Neuron (in vitro differentiated cells): ENCODE measurements at regions not wholly inside any gene's neighbourhood (a gene's known extent, or its start where the extent isn't known, plus 50 kb on each side); places are given as distances from the start of the nearest gene placed in this dataset.
A peak's percentile ranks its signal among the peaks of the same experiment; 100 is the strongest.

Experiments
- H2AFZ ChIP-seq: one replicate; pipeline ENCODE4 v1.6.1; 2013; ENCODE audit warnings: low read depth, mild to moderate bottlenecking, inconsistent platforms, low read length, moderate library complexity
- H3K27me3 ChIP-seq: one replicate; pipeline ENCODE4 v1.6.1; 2013; ENCODE audit warnings: low read length; ENCODE audit not compliant: insufficient read depth
- H3K36me3 ChIP-seq: one replicate; pipeline ENCODE4 v1.6.1; 2013; ENCODE audit warnings: low read length; ENCODE audit not compliant: insufficient read depth
- H3K4me1 ChIP-seq: one replicate; pipeline ENCODE4 v1.6.1; 2013; ENCODE audit warnings: low read length; ENCODE audit not compliant: insufficient read depth
- H3K4me3 ChIP-seq: 2 replicates; pipeline ENCODE4 v1.5.1; 2013; ENCODE audit warnings: mild to moderate bottlenecking, low read length, moderate library complexity
- H3K9me3 ChIP-seq: one replicate; pipeline ENCODE4 v1.6.1; 2013; ENCODE audit warnings: low read length

DNA sequence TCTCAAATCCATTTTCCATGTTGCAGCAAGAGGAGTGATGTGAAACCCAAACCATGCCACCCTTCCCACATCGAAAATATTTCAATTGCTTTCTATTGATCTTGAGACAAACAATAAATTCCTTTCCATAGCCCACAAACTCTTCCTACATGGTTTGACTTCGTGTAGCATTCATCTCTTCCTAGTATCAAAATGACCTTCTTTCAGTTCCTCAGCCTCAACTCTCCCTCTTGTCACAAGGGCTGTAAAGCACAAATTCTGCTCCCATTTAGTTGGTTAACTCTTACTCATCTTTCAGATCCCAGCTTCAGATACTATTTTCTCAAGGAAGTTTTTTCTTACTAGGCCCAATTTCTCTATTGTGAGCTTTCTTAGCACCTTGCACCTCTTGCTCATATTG lies 99.0 kb downstream of the ZNF281 start:
- Histone ChIP-seq H3K4me3 (no peak overlapping the region), H3K36me3 (no peaks in the 10 kb centered on the region), H3K27me3 (no peaks in the 10 kb centered on the region), H2AFZ (no peak overlapping the region), H3K9me3 (no peaks in the 10 kb centered on the region), H3K4me1 (peaks cover 15% of the 10 kb centered on the region)

DNA sequence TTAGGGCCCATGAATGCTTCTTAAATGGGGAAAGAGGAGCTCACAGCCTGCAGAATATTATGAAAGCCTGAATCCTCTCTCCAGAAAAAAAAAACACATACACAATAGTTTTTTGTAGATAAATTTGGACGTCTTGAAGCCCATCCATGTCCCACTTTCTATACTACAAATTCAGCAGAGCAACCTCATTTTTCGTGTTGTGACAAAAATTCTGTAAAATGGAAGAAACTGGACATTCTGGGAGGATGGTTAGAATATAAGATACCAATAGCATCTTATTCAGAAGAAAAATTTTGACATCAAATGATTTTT lies 102.1 kb downstream of the ZNF281 start:
- H3K9me3 ChIP-seq: no peaks in the 10 kb centered on the region
- H3K36me3 ChIP-seq: no peaks in the 10 kb centered on the region
- no peak overlapping the region for H2AFZ ChIP-seq
- H3K27me3 ChIP-seq: peaks cover 4% of the 10 kb centered on the region
- H3K4me3 ChIP-seq: no peak overlapping the region
- peaks cover 10% of the 10 kb centered on the region for H3K4me1 ChIP-seq

DNA sequence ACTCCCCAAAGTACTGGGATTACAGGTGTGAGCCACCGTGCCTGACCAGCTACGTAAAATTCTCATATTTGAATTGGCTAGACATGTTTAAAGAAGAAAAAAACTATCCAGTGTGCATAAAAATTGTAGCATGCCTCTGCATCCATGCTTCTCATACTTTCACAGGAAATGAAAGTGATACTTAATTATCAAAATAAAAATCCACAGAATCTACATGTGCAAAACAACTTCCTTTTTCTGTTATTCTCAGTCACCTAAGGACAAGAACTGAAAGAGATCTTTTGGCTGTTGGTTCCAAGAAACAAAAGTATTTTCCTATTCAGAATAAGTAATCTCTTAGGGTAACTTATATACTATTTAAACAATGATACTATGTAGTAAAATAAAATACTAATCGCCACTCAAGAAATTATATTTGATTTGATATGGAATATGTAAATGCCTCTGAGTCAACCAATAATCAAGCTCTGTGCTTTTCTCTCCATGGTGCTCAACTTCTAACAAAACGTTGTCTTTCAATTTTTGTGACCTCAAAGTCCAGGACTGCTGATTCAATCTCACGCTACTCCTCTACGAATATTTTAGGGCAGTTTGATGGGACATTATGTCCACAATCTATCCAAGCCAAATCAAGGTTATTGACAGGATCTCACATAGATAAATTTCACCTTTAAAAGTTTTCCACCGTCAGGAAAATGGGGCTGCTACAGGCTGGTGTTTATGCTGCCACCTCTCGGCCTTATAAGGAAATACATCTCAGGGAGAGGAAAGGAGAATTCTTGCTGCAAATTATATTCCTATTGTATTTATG lies 102.7 kb downstream of the ZNF281 start:
- peaks cover 10% of the 10 kb centered on the region for H3K27me3 ChIP-seq
- H3K36me3 ChIP-seq: no peaks in the 10 kb centered on the region
- no peak overlapping the region for H3K4me3 ChIP-seq
- no peaks in the 10 kb centered on the region for H3K9me3 ChIP-seq
- H2AFZ ChIP-seq: no peak overlapping the region
- H3K4me1 ChIP-seq: peaks cover 16% of the 10 kb centered on the region

DNA sequence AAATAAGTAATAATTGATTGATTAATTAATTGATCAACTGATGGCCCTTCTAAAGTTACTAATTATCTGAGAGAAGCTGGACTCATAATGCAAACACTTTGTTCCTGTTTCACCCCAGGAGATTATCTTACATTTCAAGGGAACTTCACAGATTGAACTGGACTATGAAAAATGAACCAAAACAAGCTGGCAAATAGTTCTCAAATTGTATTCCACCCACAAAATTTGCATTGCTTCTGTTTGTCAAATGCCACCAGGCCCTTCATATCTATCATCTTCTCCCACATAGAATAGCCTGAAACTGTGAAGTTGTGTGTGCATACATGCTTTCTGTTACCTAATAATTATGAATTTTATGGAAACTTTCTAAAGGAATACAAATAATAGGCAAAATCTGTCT lies 104.0 kb downstream of the ZNF281 start:
- Histone ChIP-seq H2AFZ (no peak overlapping the region), H3K9me3 (no peaks in the 10 kb centered on the region), H3K4me3 (no peak overlapping the region), H3K36me3 (no peaks in the 10 kb centered on the region), H3K4me1 (peaks cover 19% of the 10 kb centered on the region), H3K27me3 (peaks cover 19% of the 10 kb centered on the region)

DNA sequence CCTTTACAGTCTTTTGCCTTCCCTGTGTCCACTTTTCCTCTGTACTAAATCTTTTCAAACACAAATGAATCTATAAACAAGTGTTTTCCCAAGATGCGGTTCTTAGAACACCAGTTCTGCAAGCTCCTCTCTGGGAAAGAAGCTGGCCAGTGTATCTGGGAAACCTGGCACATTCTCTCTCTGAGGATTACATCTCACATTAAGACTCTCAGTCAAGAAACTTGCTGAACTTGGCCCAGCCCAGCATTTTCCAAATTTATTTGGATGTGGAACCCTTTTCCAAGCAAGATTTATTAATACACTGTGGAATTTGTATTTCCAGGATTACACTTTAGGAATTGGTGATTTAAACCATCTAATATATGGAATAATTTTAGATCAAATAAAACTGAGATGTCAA lies 105.7 kb downstream of the ZNF281 start:
- no peak overlapping the region for H2AFZ ChIP-seq
- peaks cover 25% of the 10 kb centered on the region for H3K27me3 ChIP-seq
- H3K4me3 ChIP-seq: no peak overlapping the region
- no peaks in the 10 kb centered on the region for H3K36me3 ChIP-seq
- peaks cover 19% of the 10 kb centered on the region for H3K4me1 ChIP-seq
- no peaks in the 10 kb centered on the region for H3K9me3 ChIP-seq

DNA sequence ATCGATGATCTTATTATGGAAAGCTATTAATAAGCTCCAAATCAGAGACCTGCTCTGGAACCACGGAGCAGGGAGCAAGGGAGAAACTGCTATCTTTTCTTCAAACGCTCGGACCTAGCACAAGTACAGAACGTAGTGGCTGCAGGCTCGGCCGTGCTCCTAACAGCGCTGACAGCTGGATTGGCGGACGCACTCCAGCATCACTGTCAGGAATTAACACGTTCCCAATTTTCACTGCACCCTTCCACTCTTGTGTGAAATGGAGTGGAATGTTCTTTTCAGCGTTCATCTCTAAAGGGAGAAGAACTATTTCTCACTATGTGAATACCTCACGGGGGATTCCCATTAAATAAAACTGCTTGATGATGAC lies 106.9 kb downstream of the ZNF281 start:
- Histone ChIP-seq H3K4me3 (no peak overlapping the region), H3K9me3 (no peaks in the 10 kb centered on the region), H2AFZ (no peak overlapping the region), H3K4me1 (peaks cover 15% of the 10 kb centered on the region), H3K27me3 (peaks cover 27% of the 10 kb centered on the region), H3K36me3 (no peaks in the 10 kb centered on the region)

DNA sequence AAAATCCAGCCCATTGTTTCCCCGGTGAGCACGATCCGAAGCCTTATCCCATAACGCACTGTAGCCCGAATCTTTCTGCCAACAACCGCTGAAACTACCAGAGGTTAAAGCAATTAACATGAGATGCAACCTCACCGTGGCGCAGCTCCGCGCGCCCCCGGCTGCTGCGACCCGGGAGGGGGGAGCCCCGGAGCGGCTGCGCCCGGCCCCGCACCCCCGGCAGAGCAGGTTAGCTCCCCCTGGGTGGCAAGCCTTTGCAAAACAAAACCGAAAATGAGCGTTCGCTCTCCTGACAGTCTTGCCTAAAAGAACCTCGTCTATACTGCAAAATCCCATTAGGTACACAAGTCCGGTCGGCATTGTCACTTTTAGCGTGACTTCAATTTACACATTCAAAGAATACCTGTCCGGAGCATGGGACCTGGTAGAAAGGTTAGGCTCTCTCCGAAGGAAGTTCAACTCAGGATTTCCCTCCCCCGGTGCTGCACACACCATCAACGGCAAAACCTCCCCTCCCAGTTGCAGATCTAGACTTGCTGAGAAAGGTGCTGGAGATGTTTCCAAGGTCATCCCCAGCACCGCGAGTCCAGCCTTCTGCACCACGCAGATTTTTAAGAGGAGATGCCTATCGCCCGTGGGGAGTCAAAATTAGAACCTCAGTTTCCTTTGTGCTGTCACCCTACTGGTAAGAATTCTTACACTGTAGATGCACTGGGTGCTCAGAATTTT lies 107.5 kb downstream of the ZNF281 start:
- peaks cover 12% of the 10 kb centered on the region for H3K4me1 ChIP-seq
- H3K27me3 ChIP-seq: peaks cover 27% of the 10 kb centered on the region
- no peaks in the 10 kb centered on the region for H3K9me3 ChIP-seq
- no peaks in the 10 kb centered on the region for H3K36me3 ChIP-seq
- no peak overlapping the region for H2AFZ ChIP-seq
- H3K4me3 ChIP-seq: peak overlapping the region; percentile 26

DNA sequence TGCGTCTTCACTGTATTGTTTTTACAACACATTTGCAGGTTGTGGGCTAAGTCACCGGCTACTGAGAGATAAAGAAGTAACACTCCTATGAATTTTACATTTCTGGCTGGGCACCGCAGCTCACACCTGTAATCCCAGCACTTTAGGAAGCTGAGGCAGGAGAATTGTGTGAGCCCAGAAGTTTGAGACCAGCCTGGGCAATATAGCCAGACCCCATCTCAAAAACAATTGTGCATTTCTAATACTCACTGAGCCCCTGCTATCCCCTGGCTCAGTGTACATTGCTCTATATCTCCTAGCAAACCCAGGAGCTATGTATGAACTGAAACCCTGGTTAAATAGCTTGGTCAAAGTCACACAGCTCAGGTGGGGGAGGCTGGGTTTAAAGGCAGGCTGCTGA lies 108.7 kb downstream of the ZNF281 start:
- Histone ChIP-seq H3K27me3 (peaks cover 27% of the 10 kb centered on the region), H3K4me1 (peaks cover 12% of the 10 kb centered on the region), H2AFZ (no peak overlapping the region), H3K36me3 (no peaks in the 10 kb centered on the region), H3K9me3 (no peaks in the 10 kb centered on the region), H3K4me3 (no peak overlapping the region)

DNA sequence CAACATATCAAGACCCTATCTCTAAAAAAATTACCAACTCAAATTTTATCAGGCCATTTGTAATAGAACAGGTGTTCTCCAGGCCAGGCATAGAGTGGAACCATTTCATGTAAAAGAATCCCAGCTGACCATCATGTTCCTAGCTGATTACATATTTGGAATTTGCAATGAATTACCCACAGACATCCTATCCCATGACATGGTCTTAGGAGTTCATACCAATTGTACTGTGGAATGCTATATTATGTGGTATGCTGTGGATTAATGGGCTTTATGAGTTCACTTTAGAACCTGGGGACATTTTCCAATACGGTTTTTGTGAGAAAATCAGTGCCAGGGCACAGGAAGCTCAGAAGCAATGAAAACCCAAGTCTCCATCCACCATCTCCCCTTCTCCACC lies 110.3 kb downstream of the ZNF281 start:
- Histone ChIP-seq H3K36me3 (no peaks in the 10 kb centered on the region), H3K4me1 (peaks cover 12% of the 10 kb centered on the region), H3K4me3 (no peak overlapping the region), H2AFZ (no peak overlapping the region), H3K9me3 (no peaks in the 10 kb centered on the region), H3K27me3 (peaks cover 27% of the 10 kb centered on the region)

DNA sequence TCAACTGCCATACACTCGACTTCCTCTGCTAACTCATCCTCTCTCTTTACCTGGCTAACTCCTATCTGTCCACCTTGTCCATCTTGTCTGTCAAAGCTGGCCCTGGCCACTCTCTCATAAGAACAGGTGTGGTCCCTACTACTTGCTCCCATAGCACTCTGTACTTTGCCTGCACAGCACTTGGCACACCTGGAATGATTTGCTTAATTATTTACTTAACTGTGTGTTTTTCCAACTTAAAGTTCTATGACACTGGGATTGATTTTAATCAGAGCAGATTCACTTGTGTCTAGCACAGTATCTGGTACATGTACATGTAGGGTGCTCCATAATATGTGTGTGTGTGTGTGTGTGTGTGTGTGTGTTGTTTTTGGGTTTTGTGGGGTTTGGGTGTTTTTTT lies 111.6 kb downstream of the ZNF281 start:
- Histone ChIP-seq H3K4me1 (peaks cover 12% of the 10 kb centered on the region), H3K27me3 (peaks cover 27% of the 10 kb centered on the region), H3K4me3 (no peak overlapping the region), H3K36me3 (no peaks in the 10 kb centered on the region), H3K9me3 (no peaks in the 10 kb centered on the region), H2AFZ (no peak overlapping the region)

DNA sequence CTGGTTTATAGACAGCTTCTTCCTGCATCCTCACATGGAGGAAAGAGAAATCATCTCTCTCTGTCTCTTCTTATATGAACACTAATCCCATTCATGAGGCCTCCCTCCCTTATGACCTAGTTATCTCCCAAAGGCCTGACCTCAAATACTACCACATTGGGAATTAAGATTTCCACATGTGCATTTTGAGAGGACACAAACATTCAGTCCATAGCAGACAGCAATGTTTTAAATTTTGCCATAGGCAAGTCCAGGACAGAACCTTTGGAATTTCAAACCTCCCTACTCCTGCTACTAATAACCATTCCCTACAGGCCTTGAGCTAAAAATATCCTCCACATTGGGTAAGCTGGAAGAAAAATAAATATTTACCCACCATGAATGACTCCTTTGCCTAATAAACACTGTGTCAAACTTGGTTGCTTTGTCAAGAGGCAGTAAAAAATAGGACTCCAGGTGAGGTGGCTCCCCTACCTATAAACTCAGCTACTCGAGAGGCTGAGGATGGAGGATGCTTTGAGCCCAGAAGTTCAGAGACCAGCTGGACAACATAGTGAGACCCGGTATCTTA lies 113.7 kb downstream of the ZNF281 start:
- H2AFZ ChIP-seq: no peak overlapping the region
- no peaks in the 10 kb centered on the region for H3K36me3 ChIP-seq
- H3K27me3 ChIP-seq: peaks cover 12% of the 10 kb centered on the region
- H3K9me3 ChIP-seq: no peaks in the 10 kb centered on the region
- no peak overlapping the region for H3K4me3 ChIP-seq
- H3K4me1 ChIP-seq: no peaks in the 10 kb centered on the region

DNA sequence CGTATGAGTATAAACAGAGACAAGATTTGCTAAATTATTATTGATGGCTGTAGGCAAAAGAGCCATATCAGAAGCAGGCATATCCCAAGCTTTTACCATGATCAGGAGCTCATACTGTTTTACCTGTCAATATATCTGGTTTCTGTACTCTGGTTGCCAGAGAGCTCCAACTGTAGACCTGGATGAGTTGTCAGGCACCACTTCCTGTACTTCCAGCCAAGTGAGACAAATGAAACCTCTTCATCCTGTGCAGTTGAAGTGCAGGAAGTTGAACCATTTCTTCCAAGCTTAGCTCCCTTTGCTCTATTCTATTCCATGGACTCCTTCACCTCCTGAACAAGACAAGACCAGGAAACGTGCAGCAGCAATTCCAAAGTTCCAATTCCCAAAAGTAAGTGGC lies 115.6 kb downstream of the ZNF281 start:
- Histone ChIP-seq H2AFZ (no peak overlapping the region), H3K9me3 (no peaks in the 10 kb centered on the region), H3K36me3 (no peaks in the 10 kb centered on the region), H3K4me3 (no peak overlapping the region), H3K4me1 (no peaks in the 10 kb centered on the region), H3K27me3 (peaks cover 2% of the 10 kb centered on the region)

DNA sequence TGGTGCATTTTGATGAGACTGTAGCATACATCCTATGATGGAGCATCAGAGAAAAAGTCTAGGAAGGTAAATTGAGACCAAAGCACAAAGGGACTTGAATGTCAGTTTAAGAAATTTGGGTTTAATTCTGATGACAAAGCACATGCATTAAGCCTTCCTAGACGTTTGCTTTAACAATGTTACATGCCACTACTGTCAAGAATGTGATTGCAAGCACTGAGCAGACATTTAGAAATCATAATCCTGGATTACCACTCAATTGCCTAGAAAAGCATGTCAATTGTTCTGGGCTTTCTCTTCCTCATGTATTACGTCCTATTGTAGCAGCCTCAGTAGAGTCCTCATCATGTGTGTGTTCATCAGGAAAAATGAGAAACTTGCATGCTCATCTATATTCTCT lies 117.1 kb downstream of the ZNF281 start:
- no peak overlapping the region for H2AFZ ChIP-seq
- H3K4me3 ChIP-seq: no peak overlapping the region
- H3K9me3 ChIP-seq: no peaks in the 10 kb centered on the region
- H3K27me3 ChIP-seq: no peaks in the 10 kb centered on the region
- H3K4me1 ChIP-seq: no peaks in the 10 kb centered on the region
- H3K36me3 ChIP-seq: no peaks in the 10 kb centered on the region
